ENCODE measurements at regions not wholly inside any gene's neighbourhood (a gene's known extent, or its start where the extent isn't known, plus 50 kb on each side); places are given as distances from the start of the nearest gene placed in this dataset.

DNA sequence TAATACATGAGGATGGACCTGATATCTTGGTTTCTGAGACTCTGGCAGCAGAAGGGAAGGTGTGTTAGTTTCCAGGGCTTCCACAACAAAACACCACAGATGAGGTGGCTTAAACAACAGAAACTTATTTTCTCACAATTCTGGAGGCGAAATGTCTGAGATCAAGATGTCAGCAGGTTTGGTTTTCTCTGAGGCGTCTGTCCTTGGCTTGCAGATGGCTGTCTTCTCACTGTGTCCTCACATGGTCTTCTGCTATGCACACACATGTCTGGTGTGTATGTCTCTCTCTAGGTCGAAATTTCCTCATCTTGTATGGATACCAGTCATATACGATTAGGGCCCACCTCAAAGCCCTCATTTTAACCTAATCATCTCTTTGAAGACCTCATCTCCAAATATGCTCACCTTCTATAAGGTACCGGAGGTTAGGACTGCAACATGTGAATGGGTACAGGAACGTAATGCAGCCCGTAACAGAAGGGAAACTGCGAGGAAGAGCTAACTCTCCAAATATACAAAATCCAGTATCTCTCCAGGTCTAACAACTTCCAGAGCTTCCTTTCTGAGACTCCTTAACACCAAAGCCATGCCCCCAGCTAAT, 139.8 kb upstream of the SMARCA2 start:
- TF ChIP-seq POLR2AphosphoS5 (IDR thresholded peaks at IDR 0.05; ENCODE audit: borderline replicate concordance, low read depth, low read length) (no peak), EZH2 (IDR thresholded peaks at IDR 0.05) (no peak)
